Mesothelial cell of epicardium (in vitro differentiated cells): ENCODE measurements at regions not wholly inside any gene's neighbourhood (a gene's known extent, or its start where the extent isn't known, plus 50 kb on each side); places are given as distances from the start of the nearest gene placed in this dataset.

ENCODE experiments used
- DNase-seq, 2 experiments: peaks; one replicate each; pipeline ENCODE4 v3.0.0; 2021; ENCODE audit warnings: low spot score in 2 of 2; ENCODE audit not compliant: unreplicated experiment in 2 of 2
- H3K27ac Mint-ChIP-seq: 2 replicates; pipeline ENCODE4 v1.8.0; 2021; ENCODE audit warnings: mixed read lengths
- H3K27me3 Mint-ChIP-seq: 2 replicates; pipeline ENCODE4 v1.8.0; 2021; ENCODE audit warnings: low read depth, mixed read lengths
- H3K36me3 Mint-ChIP-seq: 2 replicates; pipeline ENCODE4 v1.8.0; 2021; ENCODE audit warnings: mixed read lengths
- H3K4me1 Mint-ChIP-seq: 2 replicates; pipeline ENCODE4 v1.8.0; 2021; ENCODE audit warnings: mixed read lengths
- H3K4me3 Mint-ChIP-seq: 2 replicates; pipeline ENCODE4 v1.8.0; 2021; ENCODE audit warnings: mild to moderate bottlenecking, moderate library complexity, mixed read lengths
- H3K9me3 Mint-ChIP-seq: 2 replicates; pipeline ENCODE4 v1.8.0; 2021; ENCODE audit warnings: mixed read lengths
- TF ChIP-seq, protein P1 (sequence below): fragments of 200-600 bp; sonication (generic); IDR thresholded peaks from one replicate; pipeline ENCODE4 v1.5.0; 2021; ENCODE audit warnings: antibody characterized with exemption; ENCODE audit not compliant: unreplicated experiment

DNA sequence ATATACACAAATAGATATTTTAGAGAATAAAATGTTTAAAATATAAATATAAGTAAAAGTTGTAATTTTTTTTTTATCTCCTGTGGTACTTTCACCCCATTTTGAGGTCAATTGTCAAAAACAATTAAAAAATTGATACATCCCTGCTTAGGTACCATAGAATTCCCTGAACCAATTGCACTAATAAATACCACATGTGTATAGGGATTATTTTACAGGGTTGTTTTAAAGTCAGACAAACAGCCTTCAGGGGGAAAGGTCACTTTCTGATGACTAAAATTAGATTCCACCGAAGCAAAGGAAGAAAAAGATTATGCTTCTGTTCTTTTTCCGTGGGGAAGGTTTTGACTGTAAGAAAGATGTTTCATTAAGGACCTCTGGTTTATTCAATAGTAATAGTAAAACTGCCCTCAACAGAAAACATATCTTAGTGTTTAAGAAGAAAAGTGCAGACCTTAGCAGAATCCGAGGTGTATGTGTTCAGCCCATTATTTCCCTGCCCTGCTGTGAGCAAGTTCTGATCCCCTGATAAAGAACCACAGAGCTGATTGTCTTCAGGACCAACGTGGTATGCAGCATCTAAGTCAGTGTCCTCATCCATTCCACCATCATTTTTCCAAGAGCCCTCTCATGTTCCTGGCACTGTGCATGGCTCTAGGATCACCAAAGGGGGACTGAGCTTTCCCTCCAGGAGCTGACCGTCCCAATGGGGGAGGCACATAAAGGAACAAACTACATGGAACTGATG lies 132.9 kb upstream of the IL12A start:
- TF ChIP-seq, protein P1, sequence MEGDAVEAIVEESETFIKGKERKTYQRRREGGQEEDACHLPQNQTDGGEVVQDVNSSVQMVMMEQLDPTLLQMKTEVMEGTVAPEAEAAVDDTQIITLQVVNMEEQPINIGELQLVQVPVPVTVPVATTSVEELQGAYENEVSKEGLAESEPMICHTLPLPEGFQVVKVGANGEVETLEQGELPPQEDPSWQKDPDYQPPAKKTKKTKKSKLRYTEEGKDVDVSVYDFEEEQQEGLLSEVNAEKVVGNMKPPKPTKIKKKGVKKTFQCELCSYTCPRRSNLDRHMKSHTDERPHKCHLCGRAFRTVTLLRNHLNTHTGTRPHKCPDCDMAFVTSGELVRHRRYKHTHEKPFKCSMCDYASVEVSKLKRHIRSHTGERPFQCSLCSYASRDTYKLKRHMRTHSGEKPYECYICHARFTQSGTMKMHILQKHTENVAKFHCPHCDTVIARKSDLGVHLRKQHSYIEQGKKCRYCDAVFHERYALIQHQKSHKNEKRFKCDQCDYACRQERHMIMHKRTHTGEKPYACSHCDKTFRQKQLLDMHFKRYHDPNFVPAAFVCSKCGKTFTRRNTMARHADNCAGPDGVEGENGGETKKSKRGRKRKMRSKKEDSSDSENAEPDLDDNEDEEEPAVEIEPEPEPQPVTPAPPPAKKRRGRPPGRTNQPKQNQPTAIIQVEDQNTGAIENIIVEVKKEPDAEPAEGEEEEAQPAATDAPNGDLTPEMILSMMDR = no peak
- no peaks in the 10 kb centered on the region for H3K36me3 Mint-ChIP-seq
- peak overlapping the region; percentile 86 for H3K27ac Mint-ChIP-seq
- peaks cover 74% of the 10 kb centered on the region for H3K4me1 Mint-ChIP-seq
- H3K27me3 Mint-ChIP-seq = no peaks in the 10 kb centered on the region
- no peaks in the 10 kb centered on the region for H3K9me3 Mint-ChIP-seq
- H3K4me3 Mint-ChIP-seq = no peak overlapping the region
- DNase-seq = no peak

DNA sequence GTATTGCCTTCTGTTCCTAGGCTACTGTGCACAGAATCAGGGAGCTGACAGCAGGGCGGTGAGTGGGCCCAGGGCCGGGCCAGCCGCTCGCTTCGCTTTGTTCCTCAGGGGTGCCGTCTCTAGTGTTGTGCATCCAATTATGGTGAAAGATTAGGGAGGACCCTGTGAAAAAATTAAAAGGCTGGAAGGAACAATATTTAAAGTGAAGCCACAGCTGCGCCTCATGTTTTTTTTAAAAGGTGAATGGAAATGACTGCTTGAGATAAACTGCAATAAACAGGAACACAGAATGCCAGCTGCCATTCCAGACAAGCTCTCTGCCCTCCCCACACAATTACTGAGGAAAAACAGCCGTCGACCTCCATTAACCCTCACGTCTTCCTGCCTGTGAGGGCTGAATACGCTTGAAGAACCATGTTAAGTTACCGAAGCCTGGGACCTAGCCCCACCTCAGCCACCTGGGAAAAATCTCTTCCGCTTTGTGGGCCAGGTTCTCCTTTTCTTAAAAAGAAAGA lies 132.0 kb upstream of the IL12A start:
- TF ChIP-seq, protein P1 = no peak
- DNase-seq = no peak
- Mint-ChIP-seq H3K27ac (peak overlapping the region; percentile 86), H3K4me1 (peaks cover 76% of the 10 kb centered on the region), H3K9me3 (no peaks in the 10 kb centered on the region), H3K4me3 (no peak overlapping the region), H3K27me3 (no peaks in the 10 kb centered on the region), H3K36me3 (no peaks in the 10 kb centered on the region)

GRCh38 chr3:159857840-159858239 lies 130.8 kb upstream of the IL12A start:
- Mint-ChIP-seq H3K4me1 (peaks cover 68% of the 10 kb centered on the region), H3K9me3 (no peaks in the 10 kb centered on the region), H3K27ac (no peak overlapping the region), H3K36me3 (no peaks in the 10 kb centered on the region), H3K27me3 (no peaks in the 10 kb centered on the region), H3K4me3 (no peak overlapping the region)
- TF ChIP-seq, protein P1 = no peak
- DNase-seq = no peak

DNA sequence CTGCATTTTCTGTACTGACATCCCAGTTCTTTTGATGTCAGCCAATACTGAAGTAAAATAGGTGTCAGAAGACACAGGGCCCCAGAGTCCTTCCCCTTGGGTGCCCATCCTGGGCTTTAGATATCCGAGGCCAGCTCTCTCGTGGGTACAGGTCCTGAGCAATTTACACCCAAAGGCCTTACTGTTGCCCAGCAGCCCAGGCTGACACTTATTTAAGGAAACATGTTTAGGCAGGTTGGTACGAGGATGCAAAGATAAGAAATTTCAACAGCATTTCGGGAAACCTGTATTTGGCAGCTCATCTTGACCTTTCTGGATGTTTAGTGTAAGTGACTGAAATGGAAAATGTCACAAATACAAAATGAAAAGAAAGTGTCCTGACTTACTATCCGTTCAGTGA lies 130.0 kb upstream of the IL12A start:
- no peaks in the 10 kb centered on the region for H3K27me3 Mint-ChIP-seq
- H3K4me3 Mint-ChIP-seq = no peak overlapping the region
- no peak for DNase-seq
- peaks cover 63% of the 10 kb centered on the region for H3K4me1 Mint-ChIP-seq
- H3K36me3 Mint-ChIP-seq = no peaks in the 10 kb centered on the region
- H3K27ac Mint-ChIP-seq = no peak overlapping the region
- no peaks in the 10 kb centered on the region for H3K9me3 Mint-ChIP-seq
- TF ChIP-seq, protein P1 = no peak

- no peak overlapping the region for H3K4me3 Mint-ChIP-seq
- H3K36me3 Mint-ChIP-seq = no peaks in the 10 kb centered on the region
- no peak for DNase-seq
- no peaks in the 10 kb centered on the region for H3K9me3 Mint-ChIP-seq
- H3K27me3 Mint-ChIP-seq = no peaks in the 10 kb centered on the region
- H3K4me1 Mint-ChIP-seq = peaks cover 56% of the 10 kb centered on the region
- TF ChIP-seq, protein P1 = no peak
- H3K27ac Mint-ChIP-seq = no peak overlapping the region
Measured at GRCh38 chr3:159859424-159859823, 129.2 kb upstream of the IL12A start.
